ENCODE measurements at regions not wholly inside any gene's neighbourhood (a gene's known extent, or its start where the extent isn't known, plus 50 kb on each side); places are given as distances from the start of the nearest gene placed in this dataset.

- TF ChIP-seq CTCF (optimal IDR thresholded peaks at IDR 0.05 in 1 of 3, IDR thresholded peaks at IDR 0.05 in 1 of 3, conservative IDR thresholded peaks at IDR 0.05 in 1 of 3; ENCODE audit: extremely low read depth in 1 of 3, insufficient read depth in 2 of 3, low read length in 3 of 3) (no peak), EZH2 (IDR thresholded peaks at IDR 0.05; ENCODE audit: low read length) (no peak)
Observed at GRCh38 chr5:33319151-33319550, 121.6 kb upstream of the TARS1 start.
